ENCODE measurements at regions not wholly inside any gene's neighbourhood (a gene's known extent, or its start where the extent isn't known, plus 50 kb on each side); places are given as distances from the start of the nearest gene placed in this dataset.
"Not testable (repeated sequence)": the region's sequence is repeated elsewhere in the genome, so short reads cannot be mapped to it uniquely, and the experiment has no call there.

GRCh38 chr6:120358535-120358934, 975.7 kb downstream of the TBC1D32 start:
- not testable (repeated sequence) for DNase-seq

GRCh38 chr6:120357447-120357846, 976.8 kb downstream of the TBC1D32 start:
- DNase-seq: no peak

- no peak for DNase-seq
Measured at GRCh38 chr6:120355822-120356221, 978.5 kb downstream of the TBC1D32 start.

- no peak for DNase-seq
Measured at GRCh38 chr6:120354452-120355098, 979.7 kb downstream of the TBC1D32 start.

GRCh38 chr6:120352491-120352890, 981.8 kb downstream of the TBC1D32 start:
- no peak for DNase-seq

GRCh38 chr6:120348926-120349325, 985.4 kb downstream of the TBC1D32 start:
- no peak for DNase-seq

GRCh38 chr6:120328521-120328920, 979.0 kb upstream of the MAN1A1 start:
- no peak for DNase-seq

GRCh38 chr6:120320481-120321162, 971.1 kb upstream of the MAN1A1 start:
- no peak for DNase-seq

GRCh38 chr6:120304223-120304622, 954.7 kb upstream of the MAN1A1 start:
- DNase-seq: no peak

GRCh38 chr6:120303527-120303926, 954.0 kb upstream of the MAN1A1 start:
- DNase-seq: no peak

GRCh38 chr6:120302041-120302440, 952.5 kb upstream of the MAN1A1 start:
- DNase-seq: no peak

GRCh38 chr6:120290964-120291363, 941.4 kb upstream of the MAN1A1 start:
- DNase-seq: no peak

- no peak for DNase-seq
Measured at GRCh38 chr6:120282005-120282404, 932.4 kb upstream of the MAN1A1 start.

GRCh38 chr6:120279466-120280167, 930.1 kb upstream of the MAN1A1 start:
- no peak for DNase-seq

GRCh38 chr6:120278689-120279396, 929.3 kb upstream of the MAN1A1 start:
- no peak for DNase-seq

- no peak for DNase-seq
Measured at GRCh38 chr6:120274547-120274946, 925.0 kb upstream of the MAN1A1 start.

GRCh38 chr6:120273411-120273810, 923.9 kb upstream of the MAN1A1 start:
- DNase-seq: no peak

- DNase-seq: no peak
Measured at GRCh38 chr6:120272038-120272437, 922.5 kb upstream of the MAN1A1 start.

- not testable (repeated sequence) for DNase-seq
Measured at GRCh38 chr6:120268256-120268655, 918.7 kb upstream of the MAN1A1 start.

GRCh38 chr6:120262354-120262753, 912.8 kb upstream of the MAN1A1 start:
- no peak for DNase-seq

GRCh38 chr6:120260636-120261035, 911.1 kb upstream of the MAN1A1 start:
- no peak for DNase-seq

GRCh38 chr6:120254651-120255050, 905.1 kb upstream of the MAN1A1 start:
- no peak for DNase-seq

- no peak for DNase-seq
Measured at GRCh38 chr6:120248451-120248850, 898.9 kb upstream of the MAN1A1 start.

Measured in renal pelvis (tissue), 1 donor.